ENCODE measurements at regions not wholly inside any gene's neighbourhood (a gene's known extent, or its start where the extent isn't known, plus 50 kb on each side); places are given as distances from the start of the nearest gene placed in this dataset.

GRCh38 chr2:16764487-16764886, 98.9 kb upstream of the CYRIA start:
- Histone ChIP-seq H3K36me3 (no peaks in the 10 kb centered on the region), H3K27me3 (peaks cover 0 to under 1% (median 0%) of the 10 kb centered on the region in 3 donors), H3K4me3 (no peak overlapping the region), H3K27ac (no peak overlapping the region), H3K9me3 (no peaks in the 10 kb centered on the region), H3K4me1 (no peaks in the 10 kb centered on the region)
- WGBS, 5 donors, result 72 to 84% (median 77%) methylated on average over 4 of the region's 4 CpGs
- intact Hi-C loops (cut with DNase I; ENCODE audit: low total_unique reads), result no loop called here
- DNase-seq, result no peak
- TF ChIP-seq EP300 (IDR thresholded peaks at IDR 0.05) (no peak), POLR2AphosphoS5 (IDR thresholded peaks at IDR 0.05) (no peak), CTCF (IDR thresholded peaks at IDR 0.05) (no peak), POLR2A (IDR thresholded peaks at IDR 0.05) (no peak)

GRCh38 chr2:16763493-16763899, 97.9 kb upstream of the CYRIA start:
- H3K9me3 ChIP-seq, result no peaks in the 10 kb centered on the region
- no peaks in the 10 kb centered on the region for H3K4me1 ChIP-seq
- H3K27me3 ChIP-seq, result no peaks in the 10 kb centered on the region
- H3K4me3 ChIP-seq, result no peak overlapping the region
- no peak for TF ChIP-seq EP300 (IDR thresholded peaks at IDR 0.05)
- TF ChIP-seq POLR2A (IDR thresholded peaks at IDR 0.05), result no peak
- no peak for TF ChIP-seq CTCF (IDR thresholded peaks at IDR 0.05)
- TF ChIP-seq POLR2AphosphoS5 (IDR thresholded peaks at IDR 0.05), result no peak
- no peaks in the 10 kb centered on the region for H3K36me3 ChIP-seq
- H3K27ac ChIP-seq, result no peak overlapping the region
- intact Hi-C loops (cut with DNase I; ENCODE audit: low total_unique reads), result no loop called here
- 60 to 70% (median 64%) methylated on average over 4 of the region's 4 CpGs for WGBS, 5 donors
- no peak for DNase-seq

GRCh38 chr2:16763056-16763455, 97.4 kb upstream of the CYRIA start:
- 54 to 75% (median 61%) methylated on average over 2 of the region's 2 CpGs for WGBS, 5 donors

GRCh38 chr2:16760426-16760825, 94.8 kb upstream of the CYRIA start:
- H3K27me3 ChIP-seq, result no peaks in the 10 kb centered on the region
- no peak for DNase-seq
- TF ChIP-seq CTCF (IDR thresholded peaks at IDR 0.05) (no peak), POLR2AphosphoS5 (IDR thresholded peaks at IDR 0.05) (no peak), POLR2A (IDR thresholded peaks at IDR 0.05) (no peak), EP300 (IDR thresholded peaks at IDR 0.05) (no peak)
- no peak overlapping the region for H3K4me3 ChIP-seq
- no peaks in the 10 kb centered on the region for H3K9me3 ChIP-seq
- 50 to 60% (median 56%) methylated on average over 3 of the region's 3 CpGs for WGBS, 5 donors
- intact Hi-C loops (cut with DNase I; ENCODE audit: low total_unique reads), result no loop called here
- H3K4me1 ChIP-seq, result peaks cover 0 to 16% (median 5%) of the 10 kb centered on the region in 4 donors
- no peaks in the 10 kb centered on the region for H3K36me3 ChIP-seq
- no peak overlapping the region for H3K27ac ChIP-seq

More at GRCh38 chr2:16763056-16763455, 97.4 kb upstream of the CYRIA start:
- H3K27ac ChIP-seq, result no peak overlapping the region
- no peak for TF ChIP-seq POLR2A (IDR thresholded peaks at IDR 0.05)
- no peak for TF ChIP-seq EP300 (IDR thresholded peaks at IDR 0.05)
- no peak for TF ChIP-seq POLR2AphosphoS5 (IDR thresholded peaks at IDR 0.05)
- no peak for TF ChIP-seq CTCF (IDR thresholded peaks at IDR 0.05)
- H3K27me3 ChIP-seq, result no peaks in the 10 kb centered on the region
- DNase-seq, result no peak
- intact Hi-C loops (cut with DNase I; ENCODE audit: low total_unique reads), result no loop called here
- H3K4me3 ChIP-seq, result no peak overlapping the region
- no peaks in the 10 kb centered on the region for H3K4me1 ChIP-seq
- no peaks in the 10 kb centered on the region for H3K9me3 ChIP-seq
- H3K36me3 ChIP-seq, result no peaks in the 10 kb centered on the region

Data from stomach (tissue), 8 donors.